LoVo (cell line): ENCODE measurements at regions not wholly inside any gene's neighbourhood (a gene's known extent, or its start where the extent isn't known, plus 50 kb on each side); places are given as distances from the start of the nearest gene placed in this dataset.
"Not testable (repeated sequence)": the region's sequence is repeated elsewhere in the genome, so short reads cannot be mapped to it uniquely, and the experiment has no call there.

Experiments used
- DNase-seq: peaks from one replicate; pipeline ENCODE4 v3.0.0-alpha.2; 2016; ENCODE audit warnings: low spot score

GRCh38 chr5:60546207-60546606, 153.8 kb downstream of the DEPDC1B start:
- DNase-seq, result no peak

GRCh38 chr5:60545551-60545950, 154.4 kb downstream of the DEPDC1B start:
- DNase-seq, result no peak

- no peak for DNase-seq
Observed at GRCh38 chr5:60544142-60544541, 155.8 kb downstream of the DEPDC1B start.

- DNase-seq, result peak; percentile 2
Observed at GRCh38 chr5:60541980-60542379, 158.0 kb downstream of the DEPDC1B start.

GRCh38 chr5:60540856-60541805, 158.8 kb downstream of the DEPDC1B start:
- DNase-seq, result no peak

- no peak for DNase-seq
Observed at GRCh38 chr5:60538955-60539866, 160.8 kb downstream of the DEPDC1B start.

GRCh38 chr5:60538426-60538825, 161.5 kb downstream of the DEPDC1B start:
- no peak for DNase-seq

GRCh38 chr5:60535951-60536350, 164.0 kb downstream of the DEPDC1B start:
- DNase-seq, result no peak

GRCh38 chr5:60535198-60535597, 164.8 kb downstream of the DEPDC1B start:
- no peak for DNase-seq

GRCh38 chr5:60533789-60534188, 166.2 kb downstream of the DEPDC1B start:
- no peak for DNase-seq

GRCh38 chr5:60532796-60533195, 167.2 kb downstream of the DEPDC1B start:
- DNase-seq, result not testable (repeated sequence)

GRCh38 chr5:60530144-60530848, 169.7 kb downstream of the DEPDC1B start:
- not testable (repeated sequence) for DNase-seq

GRCh38 chr5:60529001-60529400, 171.0 kb downstream of the DEPDC1B start:
- no peak for DNase-seq

GRCh38 chr5:60527072-60527471, 172.9 kb downstream of the DEPDC1B start:
- DNase-seq, result no peak

- no peak for DNase-seq
Observed at GRCh38 chr5:60526336-60526875, 173.6 kb downstream of the DEPDC1B start.

GRCh38 chr5:60522292-60522905, 177.6 kb downstream of the DEPDC1B start:
- DNase-seq, result no peak

GRCh38 chr5:60521376-60522291, 178.3 kb downstream of the DEPDC1B start:
- DNase-seq, result no peak

- DNase-seq, result no peak
Observed at GRCh38 chr5:60520451-60521227, 179.3 kb downstream of the DEPDC1B start.

- DNase-seq, result no peak
Observed at GRCh38 chr5:60519372-60519771, 180.6 kb downstream of the DEPDC1B start.
